ENCODE measurements at regions not wholly inside any gene's neighbourhood (a gene's known extent, or its start where the extent isn't known, plus 50 kb on each side); places are given as distances from the start of the nearest gene placed in this dataset.

GRCh38 chr9:28435456-28435855 is 862.2 kb upstream of the C9orf72 start:
- H3K9me3 ChIP-seq = no peaks in the 10 kb centered on the region
- no peaks in the 10 kb centered on the region for H3K4me1 ChIP-seq (replicated peaks)
- WGBS = 71% methylated on average over 1 of the region's 1 CpG
- no peak for TF ChIP-seq POLR2A (IDR thresholded peaks at IDR 0.05)
- no peak for TF ChIP-seq CTCF (IDR thresholded peaks at IDR 0.05)
- TF ChIP-seq POLR2AphosphoS5 (IDR thresholded peaks at IDR 0.05) = no peak
- no peaks in the 10 kb centered on the region for H3K36me3 ChIP-seq
- no peaks in the 10 kb centered on the region for H3K27me3 ChIP-seq (replicated peaks; ENCODE audit: insufficient read depth)
- DNase-seq (ENCODE audit: low spot score) = no peak
- H3K4me3 ChIP-seq = no peak overlapping the region
- intact Hi-C loops (cut with DNase I) = no loop called here
- no peak overlapping the region for H3K27ac ChIP-seq

GRCh38 chr9:28439688-28440087 is 866.4 kb upstream of the C9orf72 start:
- H3K36me3 ChIP-seq = no peaks in the 10 kb centered on the region
- H3K4me1 ChIP-seq (replicated peaks) = no peaks in the 10 kb centered on the region
- 89% methylated on average over 3 of the region's 3 CpGs for WGBS
- no peak for TF ChIP-seq POLR2A (IDR thresholded peaks at IDR 0.05)
- no peaks in the 10 kb centered on the region for H3K27me3 ChIP-seq (replicated peaks; ENCODE audit: insufficient read depth)
- no peak overlapping the region for H3K4me3 ChIP-seq
- no peak overlapping the region for H3K27ac ChIP-seq
- no peaks in the 10 kb centered on the region for H3K9me3 ChIP-seq
- intact Hi-C loops (cut with DNase I) = no loop called here
- DNase-seq (ENCODE audit: low spot score) = no peak

GRCh38 chr9:28443461-28443860 is 870.2 kb upstream of the C9orf72 start:
- 97% methylated on average over 4 of the region's 4 CpGs for WGBS
- TF ChIP-seq CTCF (IDR thresholded peaks at IDR 0.05) = no peak
- no peaks in the 10 kb centered on the region for H3K36me3 ChIP-seq
- DNase-seq (ENCODE audit: low spot score) = no peak
- H3K9me3 ChIP-seq = no peaks in the 10 kb centered on the region
- H3K27me3 ChIP-seq (replicated peaks; ENCODE audit: insufficient read depth) = no peaks in the 10 kb centered on the region
- H3K4me1 ChIP-seq (replicated peaks) = no peaks in the 10 kb centered on the region
- intact Hi-C loops (cut with DNase I) = no loop called here
- no peak overlapping the region for H3K27ac ChIP-seq
- no peak overlapping the region for H3K4me3 ChIP-seq

GRCh38 chr9:28444637-28445036 is 871.4 kb upstream of the C9orf72 start:
- DNase-seq (ENCODE audit: low spot score) = no peak
- Histone ChIP-seq H3K4me3 (no peak overlapping the region), H3K4me1 (replicated peaks) (no peaks in the 10 kb centered on the region), H3K27ac (no peak overlapping the region), H3K27me3 (replicated peaks; ENCODE audit: insufficient read depth) (no peaks in the 10 kb centered on the region), H3K36me3 (no peaks in the 10 kb centered on the region), H3K9me3 (no peaks in the 10 kb centered on the region)
- intact Hi-C loops (cut with DNase I) = no loop called here
- WGBS = 100% methylated on average over 1 of the region's 1 CpG
- TF ChIP-seq CTCF (IDR thresholded peaks at IDR 0.05) (no peak), POLR2AphosphoS5 (IDR thresholded peaks at IDR 0.05) (no peak), POLR2A (IDR thresholded peaks at IDR 0.05) (no peak)

- Histone ChIP-seq H3K4me3 (no peak overlapping the region), H3K36me3 (no peaks in the 10 kb centered on the region), H3K27ac (no peak overlapping the region), H3K27me3 (replicated peaks; ENCODE audit: insufficient read depth) (no peaks in the 10 kb centered on the region), H3K4me1 (replicated peaks) (no peaks in the 10 kb centered on the region), H3K9me3 (no peaks in the 10 kb centered on the region)
- 41% methylated on average over 1 of the region's 1 CpG for whole genome bisulfite sequencing
- DNase-seq (ENCODE audit: low spot score) = no peak
- intact Hi-C loops (cut with DNase I) = no loop called here
- TF ChIP-seq POLR2A (IDR thresholded peaks at IDR 0.05) (no peak), CTCF (IDR thresholded peaks at IDR 0.05) (no peak), POLR2AphosphoS5 (IDR thresholded peaks at IDR 0.05) (no peak)
These were observed 871.9 kb upstream of the C9orf72 start for GRCh38 chr9:28445211-28445610.

Data from prostate gland (tissue), 2 donors.